ENCODE measurements at regions not wholly inside any gene's neighbourhood (a gene's known extent, or its start where the extent isn't known, plus 50 kb on each side); places are given as distances from the start of the nearest gene placed in this dataset.

- ATAC-seq, result no peak
- CTCF ChIA-PET, result no interaction called here
- TF ChIP-seq RFX5 (IDR thresholded peaks at IDR 0.05; ENCODE audit: low read depth, low read length), result no peak
- TF ChIP-seq ZNF207 (IDR thresholded peaks at IDR 0.05; ENCODE audit: borderline replicate concordance), result no peak
- TF ChIP-seq ZSCAN29 (IDR thresholded peaks at IDR 0.05), result no peak
- no peak for TF ChIP-seq ESRRA (IDR thresholded peaks at IDR 0.05; ENCODE audit: low read length)
- TF ChIP-seq EZH2 (IDR thresholded peaks at IDR 0.05; ENCODE audit: borderline replicate concordance, control insufficient read depth, low read depth, low read length), result no peak
- TF ChIP-seq SKIL (IDR thresholded peaks at IDR 0.05; ENCODE audit: low read depth, poor library complexity, severe bottlenecking), result no peak
- no peak for TF ChIP-seq SPI1 (IDR thresholded peaks at IDR 0.05; ENCODE audit: borderline replicate concordance, insufficient read depth, low read depth, low read length)
- no peak for TF ChIP-seq POU2F2 (IDR thresholded peaks at IDR 0.05; ENCODE audit: borderline replicate concordance, low read depth, low read length)
- TF ChIP-seq GABPA (IDR thresholded peaks at IDR 0.05; ENCODE audit: low read depth), result no peak
- no peak for TF ChIP-seq YBX1 (IDR thresholded peaks at IDR 0.05)
- TF ChIP-seq CEBPZ (IDR thresholded peaks at IDR 0.05; ENCODE audit: low read depth, low read length), result no peak
- TF ChIP-seq IRF3 (IDR thresholded peaks at IDR 0.05), result no peak
- no peak for TF ChIP-seq TCF12 (IDR thresholded peaks at IDR 0.05; ENCODE audit: low read depth, low read length)
- TF ChIP-seq TAF1 (IDR thresholded peaks at IDR 0.05; ENCODE audit: borderline replicate concordance, low read depth, low read length), result no peak
- no peak for TF ChIP-seq REST (IDR thresholded peaks at IDR 0.05; ENCODE audit: low read depth, low read length)
- no peak for TF ChIP-seq TBL1XR1 (IDR thresholded peaks at IDR 0.05; ENCODE audit: low read depth, low read length)
Measured at GRCh38 chr3:88307666-88308065, 157.9 kb downstream of the C3orf38 start.

More at GRCh38 chr3:88307666-88308065, 157.9 kb downstream of the C3orf38 start:
- no peak overlapping the region for H3K27ac ChIP-seq (ENCODE audit: control insufficient read depth, insufficient read depth)
- DNase-seq (ENCODE audit: low read depth, low spot score), result no peak
- POLR2A ChIA-PET, result no interaction called here
- 31% methylated on average over 12 of the region's 12 CpGs for WGBS (ENCODE audit: insufficient coverage, insufficient replicate concordance, low lambda C conversion rate, missing lambda C conversion rate)
- no peaks in the 10 kb centered on the region for H3K27me3 ChIP-seq (replicated peaks in 1 of 2; ENCODE audit: control insufficient read depth in 2 of 2, insufficient read depth in 2 of 2, low read length in 1 of 2)
- RAD21 ChIA-PET (ENCODE audit: unreplicated experiment), result no interaction called here
- H3K79me2 ChIP-seq (ENCODE audit: control insufficient read depth, insufficient read depth, low read length), result no peaks in the 10 kb centered on the region
- no TSS peak for BruUV-seq (replicated peaks)
- H3K4me1 ChIP-seq (ENCODE audit: control insufficient read depth, insufficient read depth, low read length), result no peaks in the 10 kb centered on the region
- no peak overlapping the region for H3K4me2 ChIP-seq (ENCODE audit: control insufficient read depth, insufficient read depth)
- no peaks in the 10 kb centered on the region for H3K36me3 ChIP-seq (ENCODE audit: control insufficient read depth in 2 of 2, insufficient read depth in 2 of 2, low read length in 1 of 2)
- no peak overlapping the region for H2AFZ ChIP-seq (ENCODE audit: control insufficient read depth, low read depth, low read length)
- intact Hi-C loops (cut with micrococcal nuclease; ENCODE audit: unreplicated experiment), result no loop called here
- SMC1A ChIA-PET (ENCODE audit: uncharacterized antibody, unreplicated experiment), result interaction anchor here (0.6 to 1.5 kb wide), 2 partner anchors 16 to 25 kb away, joined by 3 to 4 read pairs; no protein-coding TSS in a partner anchor
- H3K9ac ChIP-seq (ENCODE audit: control insufficient read depth, insufficient read depth, low read length), result no peak overlapping the region
- no peaks in the 10 kb centered on the region for H4K20me1 ChIP-seq (ENCODE audit: control insufficient read depth, insufficient read depth)
- FAIRE-seq, result no peak
- in situ Hi-C loops (cut with MboI), result no loop called here
- no peaks in the 10 kb centered on the region for H3K9me3 ChIP-seq (replicated peaks; ENCODE audit: control insufficient read depth, insufficient read depth, low read length)
- no peak overlapping the region for H3K4me3 ChIP-seq

Data from GM12878 (cell line).